AG10803 (cell line): ENCODE measurements at regions not wholly inside any gene's neighbourhood (a gene's known extent, or its start where the extent isn't known, plus 50 kb on each side); places are given as distances from the start of the nearest gene placed in this dataset.

Experiments
- DNase-seq: peaks from one replicate; pipeline ENCODE4 v3.0.0; 2010; ENCODE audit warnings: low read depth
- H3K4me3 ChIP-seq: 2 replicates; pipeline ENCODE4 v1.5.1; 2011; ENCODE audit warnings: mild to moderate bottlenecking, low read length, control low read depth
- TF ChIP-seq, protein P1 (sequence below): conservative IDR thresholded peaks from 2 replicates; pipeline ENCODE4 v1.5.1; 2011; ENCODE audit warnings: mild to moderate bottlenecking, low read length, control low read depth, inconsistent platforms

DNA sequence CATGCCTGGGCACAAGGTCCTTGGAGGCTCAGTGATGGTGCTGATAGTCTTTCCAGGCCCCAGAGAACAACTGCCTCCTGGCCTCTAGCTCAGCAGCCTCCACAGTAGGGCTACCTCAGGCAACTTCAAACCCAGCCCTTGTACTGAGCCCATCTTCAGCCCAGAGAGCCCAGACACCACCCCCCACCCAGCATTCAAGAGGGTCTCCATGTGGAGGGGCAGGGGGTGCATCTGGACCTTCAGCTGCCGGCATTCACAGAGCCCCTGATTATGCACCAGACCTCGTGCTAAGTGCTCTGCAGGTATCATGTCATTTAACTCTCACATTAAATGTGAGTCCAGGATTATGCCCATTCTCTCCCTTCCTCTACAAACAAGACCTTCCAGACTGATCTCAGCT, 197.0 kb upstream of the ZC3H12A start:
- no peak for DNase-seq
- TF ChIP-seq, protein P1, sequence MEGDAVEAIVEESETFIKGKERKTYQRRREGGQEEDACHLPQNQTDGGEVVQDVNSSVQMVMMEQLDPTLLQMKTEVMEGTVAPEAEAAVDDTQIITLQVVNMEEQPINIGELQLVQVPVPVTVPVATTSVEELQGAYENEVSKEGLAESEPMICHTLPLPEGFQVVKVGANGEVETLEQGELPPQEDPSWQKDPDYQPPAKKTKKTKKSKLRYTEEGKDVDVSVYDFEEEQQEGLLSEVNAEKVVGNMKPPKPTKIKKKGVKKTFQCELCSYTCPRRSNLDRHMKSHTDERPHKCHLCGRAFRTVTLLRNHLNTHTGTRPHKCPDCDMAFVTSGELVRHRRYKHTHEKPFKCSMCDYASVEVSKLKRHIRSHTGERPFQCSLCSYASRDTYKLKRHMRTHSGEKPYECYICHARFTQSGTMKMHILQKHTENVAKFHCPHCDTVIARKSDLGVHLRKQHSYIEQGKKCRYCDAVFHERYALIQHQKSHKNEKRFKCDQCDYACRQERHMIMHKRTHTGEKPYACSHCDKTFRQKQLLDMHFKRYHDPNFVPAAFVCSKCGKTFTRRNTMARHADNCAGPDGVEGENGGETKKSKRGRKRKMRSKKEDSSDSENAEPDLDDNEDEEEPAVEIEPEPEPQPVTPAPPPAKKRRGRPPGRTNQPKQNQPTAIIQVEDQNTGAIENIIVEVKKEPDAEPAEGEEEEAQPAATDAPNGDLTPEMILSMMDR = no peak
- H3K4me3 ChIP-seq = no peak overlapping the region

DNA sequence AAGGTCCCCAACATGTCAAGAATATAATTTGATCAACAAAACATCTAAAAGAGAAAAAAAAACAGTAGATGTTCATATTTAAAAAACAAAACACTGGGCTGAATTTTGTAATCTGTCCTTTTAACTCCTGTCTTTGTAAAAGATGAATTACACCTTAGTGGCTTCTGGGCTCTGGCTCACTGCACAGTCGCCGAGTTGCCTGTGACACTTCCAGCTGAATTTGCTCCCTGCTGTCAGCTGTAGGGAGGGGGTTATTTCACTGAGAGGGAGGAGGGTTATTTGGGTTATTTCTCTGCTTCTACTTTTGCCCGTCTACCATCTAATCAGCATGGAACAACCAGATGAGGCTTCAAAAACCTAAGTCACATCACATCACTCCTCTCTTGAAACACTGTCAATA, 193.0 kb upstream of the ZC3H12A start:
- DNase-seq = no peak
- TF ChIP-seq, protein P1 = no peak

DNA sequence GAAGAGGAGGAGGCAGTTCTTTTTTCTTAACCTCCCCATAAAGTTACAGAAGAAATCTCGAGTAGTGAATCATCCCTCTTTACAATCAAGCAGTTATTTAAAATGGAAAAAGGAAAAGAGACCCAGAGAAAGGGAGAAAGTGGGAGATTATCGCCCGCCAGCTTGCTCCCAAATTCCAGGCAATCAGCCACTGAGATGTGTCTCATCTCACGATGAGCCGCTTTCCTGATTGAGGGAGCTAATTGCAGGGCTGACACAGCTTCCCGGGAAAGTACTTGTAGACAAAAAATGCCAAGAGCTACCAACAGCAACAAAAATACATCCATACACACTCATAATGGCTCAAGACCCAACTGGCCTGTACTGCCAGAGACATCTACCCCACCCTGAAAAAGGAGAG, 191.6 kb upstream of the ZC3H12A start:
- H3K4me3 ChIP-seq = no peak overlapping the region
- TF ChIP-seq, protein P1 = no peak
- no peak for DNase-seq

More for the DNA sequence above, 193.0 kb upstream of the ZC3H12A start:
- no peak overlapping the region for H3K4me3 ChIP-seq

DNA sequence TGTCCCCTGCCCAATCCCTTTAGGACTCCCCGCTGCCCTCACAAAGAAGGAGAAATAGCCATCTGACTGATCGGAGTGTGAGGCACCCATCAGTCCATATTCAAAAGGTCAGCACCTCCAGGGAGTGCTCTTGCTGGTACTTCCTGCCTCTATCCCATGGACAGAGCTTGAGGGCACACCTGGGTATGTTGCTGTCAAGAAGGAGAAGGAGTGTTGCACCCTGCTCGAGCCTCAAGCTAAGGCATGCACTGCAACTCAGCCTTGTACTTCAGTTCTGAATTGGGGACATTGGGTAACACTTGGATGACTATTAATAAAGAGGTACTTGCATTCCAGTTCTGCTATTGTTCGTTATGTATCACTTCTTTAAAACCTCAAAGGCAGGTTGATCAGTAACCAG, 190.3 kb upstream of the ZC3H12A start:
- no peak for DNase-seq
- TF ChIP-seq, protein P1 = no peak
- no peak overlapping the region for H3K4me3 ChIP-seq

DNA sequence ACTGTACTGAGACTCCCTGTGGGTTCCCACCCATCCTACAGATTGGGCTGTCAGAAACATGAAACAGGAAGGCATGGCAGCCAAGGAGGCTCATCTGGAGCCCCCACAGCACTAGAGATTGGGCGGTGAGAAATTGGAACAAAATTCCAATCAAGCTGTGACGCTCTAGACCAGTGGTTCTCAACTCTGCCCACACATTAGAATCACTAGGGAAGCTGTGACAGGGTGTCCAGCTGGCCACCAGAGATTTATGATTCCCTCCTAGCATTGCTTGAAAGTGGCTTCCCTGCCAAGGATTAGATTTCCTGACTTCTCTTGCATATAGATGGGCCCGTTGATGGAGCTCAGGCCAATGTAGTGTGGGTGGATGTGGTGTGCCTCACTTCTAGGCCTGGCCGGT, 187.5 kb upstream of the ZC3H12A start:
- TF ChIP-seq, protein P1 = no peak
- H3K4me3 ChIP-seq = no peak overlapping the region

DNA sequence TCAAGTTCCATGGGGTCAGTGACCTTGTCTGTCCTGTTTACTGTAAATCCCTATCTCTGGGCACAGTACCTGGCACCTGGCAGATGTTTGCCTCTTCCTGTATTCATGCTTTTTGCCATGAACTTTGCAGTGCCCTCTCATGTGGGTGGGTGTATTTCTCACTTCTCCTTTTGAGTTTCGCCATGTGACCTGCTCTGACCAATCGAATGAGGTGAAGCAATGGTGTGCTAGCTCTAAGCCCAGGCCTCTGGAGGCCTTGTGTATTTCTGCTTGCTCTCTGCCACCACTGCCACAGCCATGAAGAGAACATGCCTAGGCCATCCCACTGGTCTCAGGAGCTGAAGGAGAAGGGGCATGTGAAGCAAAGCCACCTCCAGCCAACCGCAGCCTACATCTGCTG, 185.5 kb upstream of the ZC3H12A start:
- DNase-seq = no peak
- H3K4me3 ChIP-seq = no peak overlapping the region
- TF ChIP-seq, protein P1 = no peak

More for the DNA sequence above, 187.5 kb upstream of the ZC3H12A start:
- no peak for DNase-seq

DNA sequence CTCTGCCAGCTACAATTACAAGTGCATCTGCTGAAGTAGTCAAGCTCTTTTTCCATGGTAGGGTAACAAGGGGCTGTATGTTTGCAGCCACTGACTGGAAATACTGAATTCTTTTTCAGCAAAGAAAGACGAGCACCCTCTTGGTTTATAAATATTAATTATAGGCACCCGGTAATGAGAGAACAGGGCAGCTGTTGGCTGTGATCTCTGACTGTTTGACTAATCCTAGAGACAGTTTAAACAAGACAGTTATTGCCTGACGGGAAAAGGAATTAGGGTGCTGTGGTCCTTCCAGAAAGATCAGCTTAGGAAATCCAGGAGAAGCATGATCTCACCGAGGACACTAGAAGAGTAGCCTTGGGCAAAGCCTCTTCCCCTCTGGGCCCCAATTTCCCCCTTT, 183.7 kb upstream of the ZC3H12A start:
- no peak overlapping the region for H3K4me3 ChIP-seq
- no peak for DNase-seq
- TF ChIP-seq, protein P1 = no peak
